ENCODE measurements at regions not wholly inside any gene's neighbourhood (a gene's known extent, or its start where the extent isn't known, plus 50 kb on each side); places are given as distances from the start of the nearest gene placed in this dataset.

- Histone ChIP-seq H3K27me3 (ENCODE audit: control insufficient read depth in 2 of 2, insufficient read depth in 2 of 2, low read length in 2 of 2) (no peaks in the 10 kb centered on the region), H3K27ac (ENCODE audit: low read depth, low read length) (no peak overlapping the region), H3K4me1 (ENCODE audit: control insufficient read depth in 2 of 2, insufficient read depth in 2 of 2, low read length in 2 of 2) (no peaks in the 10 kb centered on the region), H3K9me3 (ENCODE audit: control insufficient read depth in 2 of 3, low read length in 3 of 3) (no peaks in the 10 kb centered on the region), H3K4me3 (ENCODE audit: low read length) (no peak overlapping the region), H3K36me3 (ENCODE audit: control insufficient read depth in 2 of 3, insufficient read depth in 3 of 3, low read length in 3 of 3) (no peaks in the 10 kb centered on the region)
- DNase-seq (no peak), ATAC-seq (no peak)
- POLR2A ChIA-PET = no interaction called here
- H3K36me3 Mint-ChIP-seq = no peaks in the 10 kb centered on the region
- no peaks in the 10 kb centered on the region for H3K4me1 Mint-ChIP-seq
- no peaks in the 10 kb centered on the region for H3K27me3 Mint-ChIP-seq
- CTCF ChIA-PET = interaction anchor here (0.7 kb wide), 1 partner anchor 396 kb away, joined by 4 read pairs; no protein-coding TSS in a partner anchor
- peaks cover 0 to 3% (median 0%) of the 10 kb centered on the region in 11 donors for H3K9me3 Mint-ChIP-seq
- H3K27ac Mint-ChIP-seq = no peak overlapping the region
- intact Hi-C loops (cut with micrococcal nuclease) = no loop called here
- no peak overlapping the region for H3K4me3 Mint-ChIP-seq
These were observed 160.6 kb upstream of the C21orf91 start for GRCh38 chr21:17979763-17980162.

DNA sequence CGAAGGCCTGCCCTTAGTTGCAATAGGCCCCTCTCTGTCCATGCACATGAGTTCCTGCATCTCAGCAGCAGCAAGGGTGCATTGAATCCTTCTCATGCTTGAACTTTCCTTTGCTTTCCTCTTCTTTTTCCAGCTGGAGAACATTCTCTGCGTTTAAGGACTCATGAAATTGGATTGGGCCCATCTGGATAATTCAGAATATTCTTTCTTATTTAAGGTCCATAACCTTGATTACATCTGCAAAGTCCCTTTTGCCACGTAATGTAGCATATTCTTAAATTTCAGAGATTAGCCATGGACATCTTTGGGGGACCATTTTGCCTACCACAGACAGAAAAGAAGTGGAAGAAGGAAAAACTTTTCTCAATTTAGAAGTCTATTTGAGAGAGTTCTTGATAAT lies 159.7 kb upstream of the C21orf91 start:
- ChIA-PET POLR2A (no interaction called here), CTCF (interaction anchor here (0.7 kb wide), 1 partner anchor 397 kb away, joined by 4 read pairs; no protein-coding TSS in a partner anchor)
- H3K27ac ChIP-seq (ENCODE audit: low read depth, low read length) = no peak overlapping the region
- H3K4me1 ChIP-seq (ENCODE audit: control insufficient read depth in 2 of 2, insufficient read depth in 2 of 2, low read length in 2 of 2) = no peaks in the 10 kb centered on the region
- H3K27me3 ChIP-seq (ENCODE audit: control insufficient read depth in 2 of 2, insufficient read depth in 2 of 2, low read length in 2 of 2) = no peaks in the 10 kb centered on the region
- peaks cover 0 to 3% (median 0%) of the 10 kb centered on the region in 11 donors for H3K9me3 Mint-ChIP-seq
- no peaks in the 10 kb centered on the region for H3K27me3 Mint-ChIP-seq
- no peak overlapping the region for H3K4me3 Mint-ChIP-seq
- DNase-seq (no peak), ATAC-seq (no peak)
- H3K36me3 Mint-ChIP-seq = no peaks in the 10 kb centered on the region
- H3K27ac Mint-ChIP-seq = no peak overlapping the region
- no peak overlapping the region for H3K4me3 ChIP-seq (ENCODE audit: low read length)
- H3K4me1 Mint-ChIP-seq = no peaks in the 10 kb centered on the region
- intact Hi-C loops (cut with micrococcal nuclease) = no loop called here
- no peaks in the 10 kb centered on the region for H3K36me3 ChIP-seq (ENCODE audit: control insufficient read depth in 2 of 3, insufficient read depth in 3 of 3, low read length in 3 of 3)
- H3K9me3 ChIP-seq (ENCODE audit: control insufficient read depth in 2 of 3, low read length in 3 of 3) = no peaks in the 10 kb centered on the region

DNA sequence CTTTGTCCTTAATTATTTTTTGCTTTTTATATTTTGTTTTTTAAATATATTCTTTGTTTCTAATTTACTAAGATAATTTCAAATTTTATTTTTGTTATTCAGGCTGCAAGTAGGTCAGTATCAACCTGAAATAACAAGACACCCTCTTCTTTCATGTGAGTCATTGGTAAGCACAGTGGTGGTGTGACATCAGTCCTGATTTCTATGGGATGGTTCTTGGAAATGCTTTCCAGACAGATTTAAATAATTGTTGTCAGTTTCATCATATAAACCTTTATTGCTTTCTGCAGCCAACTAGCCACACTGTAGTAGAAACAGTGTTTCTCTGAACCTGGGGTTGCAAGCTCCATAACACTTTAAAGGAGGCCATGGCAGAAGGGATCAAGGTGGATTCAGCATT lies 157.5 kb upstream of the C21orf91 start:
- DNase-seq (no peak), ATAC-seq (no peak)
- H3K4me1 ChIP-seq (ENCODE audit: control insufficient read depth in 2 of 2, insufficient read depth in 2 of 2, low read length in 2 of 2) = no peaks in the 10 kb centered on the region
- ChIA-PET CTCF (no interaction called here), POLR2A (no interaction called here)
- Mint-ChIP-seq H3K27ac (no peak overlapping the region), H3K27me3 (peaks cover 0 to 4% (median 0%) of the 10 kb centered on the region in 5 donors), H3K4me3 (no peak overlapping the region), H3K36me3 (peaks cover 0 to 3% (median 0%) of the 10 kb centered on the region in 5 donors), H3K9me3 (peaks cover 0 to 3% (median 0%) of the 10 kb centered on the region in 11 donors), H3K4me1 (no peaks in the 10 kb centered on the region)
- H3K27ac ChIP-seq (ENCODE audit: low read depth, low read length) = no peak overlapping the region
- H3K27me3 ChIP-seq (ENCODE audit: control insufficient read depth in 2 of 2, insufficient read depth in 2 of 2, low read length in 2 of 2) = no peaks in the 10 kb centered on the region
- intact Hi-C loops (cut with micrococcal nuclease) = no loop called here
- H3K9me3 ChIP-seq (ENCODE audit: control insufficient read depth in 2 of 3, low read length in 3 of 3) = no peaks in the 10 kb centered on the region
- H3K36me3 ChIP-seq (ENCODE audit: control insufficient read depth in 2 of 3, insufficient read depth in 3 of 3, low read length in 3 of 3) = no peaks in the 10 kb centered on the region
- no peak overlapping the region for H3K4me3 ChIP-seq (ENCODE audit: low read length)

- no peaks in the 10 kb centered on the region for H3K36me3 ChIP-seq (ENCODE audit: control insufficient read depth in 2 of 3, insufficient read depth in 3 of 3, low read length in 3 of 3)
- Mint-ChIP-seq H3K9me3 (peaks cover 0 to 3% (median 0%) of the 10 kb centered on the region in 11 donors), H3K36me3 (peaks cover 0 to 3% (median 0%) of the 10 kb centered on the region in 5 donors), H3K4me3 (no peak overlapping the region), H3K4me1 (no peaks in the 10 kb centered on the region), H3K27me3 (peaks cover 0 to 10% (median 0%) of the 10 kb centered on the region in 5 donors), H3K27ac (no peak overlapping the region)
- DNase-seq = no peak
- H3K4me3 ChIP-seq (ENCODE audit: low read length) = no peak overlapping the region
- intact Hi-C loops (cut with micrococcal nuclease) = no loop called here
- no peaks in the 10 kb centered on the region for H3K9me3 ChIP-seq (ENCODE audit: control insufficient read depth in 2 of 3, low read length in 3 of 3)
- ChIA-PET CTCF (no interaction called here), POLR2A (no interaction called here)
- H3K4me1 ChIP-seq (ENCODE audit: control insufficient read depth in 2 of 2, insufficient read depth in 2 of 2, low read length in 2 of 2) = no peaks in the 10 kb centered on the region
- ATAC-seq = no peak
- H3K27me3 ChIP-seq (ENCODE audit: control insufficient read depth in 2 of 2, insufficient read depth in 2 of 2, low read length in 2 of 2) = no peaks in the 10 kb centered on the region
- no peak overlapping the region for H3K27ac ChIP-seq (ENCODE audit: low read depth, low read length)
These were observed 157.0 kb upstream of the C21orf91 start for GRCh38 chr21:17976139-17976538.

GRCh38 chr21:17967319-17967718 lies 148.2 kb upstream of the C21orf91 start:
- no peaks in the 10 kb centered on the region for H3K4me1 ChIP-seq (ENCODE audit: control insufficient read depth in 2 of 2, insufficient read depth in 2 of 2, low read length in 2 of 2)
- no peaks in the 10 kb centered on the region for H3K36me3 ChIP-seq (ENCODE audit: control insufficient read depth in 2 of 3, insufficient read depth in 3 of 3, low read length in 3 of 3)
- POLR2A ChIA-PET = no interaction called here
- no peaks in the 10 kb centered on the region for H3K9me3 ChIP-seq (ENCODE audit: control insufficient read depth in 2 of 3, low read length in 3 of 3)
- H3K4me3 Mint-ChIP-seq = no peak overlapping the region
- no peak overlapping the region for H3K27ac Mint-ChIP-seq
- H3K36me3 Mint-ChIP-seq = peaks cover 0 to 3% (median 0%) of the 10 kb centered on the region in 5 donors
- DNase-seq = no peak
- peaks cover 0 to 3% (median 0%) of the 10 kb centered on the region in 11 donors for H3K9me3 Mint-ChIP-seq
- intact Hi-C loops (cut with micrococcal nuclease) = no loop called here
- H3K4me3 ChIP-seq (ENCODE audit: low read length) = no peak overlapping the region
- ATAC-seq = no peak
- no peaks in the 10 kb centered on the region for H3K27me3 ChIP-seq (ENCODE audit: control insufficient read depth in 2 of 2, insufficient read depth in 2 of 2, low read length in 2 of 2)
- no peaks in the 10 kb centered on the region for H3K4me1 Mint-ChIP-seq
- peaks cover 0 to 11% (median 0%) of the 10 kb centered on the region in 5 donors for H3K27me3 Mint-ChIP-seq
- CTCF ChIA-PET = no interaction called here
- H3K27ac ChIP-seq (ENCODE audit: low read depth, low read length) = no peak overlapping the region

DNA sequence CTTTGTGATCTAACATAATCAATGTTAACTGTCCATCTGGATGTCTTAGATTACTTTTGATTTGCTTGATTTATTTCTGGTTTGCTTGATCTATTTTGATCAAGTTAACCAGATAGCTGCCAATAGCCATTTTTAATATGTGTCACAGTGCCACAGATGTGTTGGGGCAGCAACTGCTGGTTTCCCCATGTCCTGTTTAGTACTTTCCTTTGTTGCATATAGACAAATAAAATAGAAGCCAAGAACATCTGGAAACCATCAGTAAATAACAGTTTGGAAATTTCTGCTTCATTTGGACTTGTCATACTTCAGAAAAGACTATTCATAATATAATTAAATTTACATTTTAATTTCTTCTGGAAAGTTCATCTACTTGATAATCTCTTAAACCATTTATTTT lies 145.6 kb upstream of the C21orf91 start:
- Mint-ChIP-seq H3K4me3 (no peak overlapping the region), H3K27me3 (peaks cover 0 to 12% (median 9%) of the 10 kb centered on the region in 5 donors), H3K27ac (no peak overlapping the region), H3K36me3 (no peaks in the 10 kb centered on the region), H3K9me3 (peaks cover 0 to 3% (median 0%) of the 10 kb centered on the region in 11 donors), H3K4me1 (no peaks in the 10 kb centered on the region)
- no peak for DNase-seq
- POLR2A ChIA-PET = no interaction called here
- H3K4me1 ChIP-seq (ENCODE audit: control insufficient read depth in 2 of 2, insufficient read depth in 2 of 2, low read length in 2 of 2) = no peaks in the 10 kb centered on the region
- CTCF ChIA-PET = no interaction called here
- ATAC-seq = no peak
- H3K36me3 ChIP-seq (ENCODE audit: control insufficient read depth in 2 of 3, insufficient read depth in 3 of 3, low read length in 3 of 3) = no peaks in the 10 kb centered on the region
- H3K9me3 ChIP-seq (ENCODE audit: control insufficient read depth in 2 of 3, low read length in 3 of 3) = no peaks in the 10 kb centered on the region
- no peaks in the 10 kb centered on the region for H3K27me3 ChIP-seq (ENCODE audit: control insufficient read depth in 2 of 2, insufficient read depth in 2 of 2, low read length in 2 of 2)
- intact Hi-C loops (cut with micrococcal nuclease) = no loop called here
- no peak overlapping the region for H3K27ac ChIP-seq (ENCODE audit: low read depth, low read length)
- no peak overlapping the region for H3K4me3 ChIP-seq (ENCODE audit: low read length)

DNA sequence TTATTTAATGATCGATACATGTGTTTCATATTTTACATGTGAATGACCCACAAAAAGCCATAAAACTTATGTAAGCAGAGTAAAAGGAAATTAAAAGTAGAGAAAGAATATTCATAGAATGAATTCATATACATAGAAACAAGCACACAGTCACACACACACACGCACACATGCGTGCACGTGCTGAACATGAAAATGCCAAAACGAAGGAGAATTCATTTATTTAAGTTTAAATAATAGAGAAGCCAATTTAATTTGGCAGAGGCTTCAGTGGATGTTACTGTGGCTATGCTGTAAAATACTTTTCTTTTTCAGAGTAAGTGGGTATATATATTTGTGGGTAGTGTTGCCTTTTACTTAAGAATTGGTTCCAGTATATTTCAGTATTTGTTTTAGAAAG lies 145.0 kb upstream of the C21orf91 start:
- ATAC-seq = no peak
- no peaks in the 10 kb centered on the region for H3K36me3 Mint-ChIP-seq
- intact Hi-C loops (cut with micrococcal nuclease) = no loop called here
- peaks cover 0 to 3% (median 0%) of the 10 kb centered on the region in 11 donors for H3K9me3 Mint-ChIP-seq
- Histone ChIP-seq H3K27ac (ENCODE audit: low read depth, low read length) (no peak overlapping the region), H3K27me3 (ENCODE audit: control insufficient read depth in 2 of 2, insufficient read depth in 2 of 2, low read length in 2 of 2) (no peaks in the 10 kb centered on the region), H3K4me3 (ENCODE audit: low read length) (no peak overlapping the region), H3K4me1 (ENCODE audit: control insufficient read depth in 2 of 2, insufficient read depth in 2 of 2, low read length in 2 of 2) (no peaks in the 10 kb centered on the region), H3K9me3 (ENCODE audit: control insufficient read depth in 2 of 3, low read length in 3 of 3) (no peaks in the 10 kb centered on the region), H3K36me3 (ENCODE audit: control insufficient read depth in 2 of 3, insufficient read depth in 3 of 3, low read length in 3 of 3) (no peaks in the 10 kb centered on the region)
- no peak overlapping the region for H3K27ac Mint-ChIP-seq
- no peak for DNase-seq
- no peak overlapping the region for H3K4me3 Mint-ChIP-seq
- CTCF ChIA-PET = no interaction called here
- POLR2A ChIA-PET = no interaction called here
- no peaks in the 10 kb centered on the region for H3K4me1 Mint-ChIP-seq
- H3K27me3 Mint-ChIP-seq = peaks cover 0 to 12% (median 9%) of the 10 kb centered on the region in 5 donors
